ENCODE measurements at regions not wholly inside any gene's neighbourhood (a gene's known extent, or its start where the extent isn't known, plus 50 kb on each side); places are given as distances from the start of the nearest gene placed in this dataset.

GRCh38 chr5:136467632-136468031 lies 102.3 kb upstream of the TRPC7 start:
- in situ Hi-C loops (cut with HindIII; ENCODE audit: low sequenced_read_pairs): no loop called here
- no peak overlapping the region for H3K4me3 ChIP-seq (ENCODE audit: low read depth, low read length)
- TF ChIP-seq CTCF (IDR thresholded peaks at IDR 0.05; ENCODE audit: low read depth, low read length): no peak
- DNase-seq (ENCODE audit: low read depth, low spot score): no peak

- no peak for DNase-seq (ENCODE audit: low read depth, low spot score)
- in situ Hi-C loops (cut with HindIII; ENCODE audit: low sequenced_read_pairs): no loop called here
- H3K4me3 ChIP-seq (ENCODE audit: low read depth, low read length): no peak overlapping the region
- no peak for TF ChIP-seq CTCF (IDR thresholded peaks at IDR 0.05; ENCODE audit: low read depth, low read length)
These were observed 100.7 kb upstream of the TRPC7 start for GRCh38 chr5:136466041-136466415.

- TF ChIP-seq CTCF (IDR thresholded peaks at IDR 0.05; ENCODE audit: low read depth, low read length): no peak
- H3K4me3 ChIP-seq (ENCODE audit: low read depth, low read length): no peak overlapping the region
- no peak for DNase-seq (ENCODE audit: low read depth, low spot score)
- in situ Hi-C loops (cut with HindIII; ENCODE audit: low sequenced_read_pairs): no loop called here
These were observed 93.1 kb upstream of the TRPC7 start for GRCh38 chr5:136458481-136458880.

- in situ Hi-C loops (cut with HindIII; ENCODE audit: low sequenced_read_pairs): no loop called here
- DNase-seq (ENCODE audit: low read depth, low spot score): no peak
- no peak for TF ChIP-seq CTCF (IDR thresholded peaks at IDR 0.05; ENCODE audit: low read depth, low read length)
- H3K4me3 ChIP-seq (ENCODE audit: low read depth, low read length): no peak overlapping the region
These were observed 92.2 kb upstream of the TRPC7 start for GRCh38 chr5:136457390-136458013.

GRCh38 chr5:136455409-136455808 lies 90.1 kb upstream of the TRPC7 start:
- DNase-seq (ENCODE audit: low read depth, low spot score): no peak
- in situ Hi-C loops (cut with HindIII; ENCODE audit: low sequenced_read_pairs): no loop called here
- H3K4me3 ChIP-seq (ENCODE audit: low read depth, low read length): no peak overlapping the region
- TF ChIP-seq CTCF (IDR thresholded peaks at IDR 0.05; ENCODE audit: low read depth, low read length): no peak

GRCh38 chr5:136453986-136454758 lies 88.8 kb upstream of the TRPC7 start:
- TF ChIP-seq CTCF (IDR thresholded peaks at IDR 0.05; ENCODE audit: low read depth, low read length): no peak
- in situ Hi-C loops (cut with HindIII; ENCODE audit: low sequenced_read_pairs): no loop called here
- no peak overlapping the region for H3K4me3 ChIP-seq (ENCODE audit: low read depth, low read length)
- DNase-seq (ENCODE audit: low read depth, low spot score): no peak
